SU-DHL-6 (cell line): ENCODE measurements at regions not wholly inside any gene's neighbourhood (a gene's known extent, or its start where the extent isn't known, plus 50 kb on each side); places are given as distances from the start of the nearest gene placed in this dataset.

Source experiments
- H2AFZ ChIP-seq: fragments of 200-600 bp; sonication (generic); 2 replicates; pipeline ENCODE4 v1.6.1; 2014; ENCODE audit warnings: low read depth, mild to moderate bottlenecking, moderate library complexity, mixed read lengths, antibody characterized with exemption, low read length; ENCODE audit not compliant: severe bottlenecking
- H3F3A ChIP-seq: fragments of 200-600 bp; shearing (Covaris generic); 2 replicates; pipeline ENCODE4 v1.6.0; 2016; ENCODE audit warnings: antibody characterized with exemption, mild to moderate bottlenecking; ENCODE audit not compliant: insufficient read depth
- H3K27ac ChIP-seq: fragments of 200-600 bp; sonication (generic); 2 replicates; pipeline ENCODE4 v1.5.1; 2016; ENCODE audit warnings: low read depth, mild to moderate bottlenecking, low read length, moderate library complexity, mixed read lengths
- H3K27me3 ChIP-seq: fragments of 200-600 bp; sonication (generic), shearing (Covaris generic); 2 replicates; pipeline ENCODE4 v1.6.0; 2014; ENCODE audit warnings: mild to moderate bottlenecking, low read length
- H3K36me3 ChIP-seq: fragments of 200-600 bp; sonication (generic); 2 replicates; pipeline ENCODE4 v1.6.1; 2014; ENCODE audit warnings: mild to moderate bottlenecking, low read length, mixed read lengths
- H3K4me2 ChIP-seq: fragments of 300-600, 200-600 bp; shearing (Covaris generic), sonication (generic); 2 replicates; pipeline ENCODE4 v1.6.0; 2014; ENCODE audit warnings: low read length, low read depth, mild to moderate bottlenecking; ENCODE audit not compliant: poor library complexity, severe bottlenecking
- H3K4me3 ChIP-seq: fragments of 200-600 bp; sonication (generic); 2 replicates; pipeline ENCODE4 v1.5.1; 2014; ENCODE audit warnings: antibody characterized with exemption, low read length, mild to moderate bottlenecking, mixed read lengths; ENCODE audit not compliant: insufficient read depth, poor library complexity, severe bottlenecking
- H3K79me2 ChIP-seq: fragments of 200-600 bp; sonication (generic); 2 replicates; pipeline ENCODE4 v1.6.1; 2014; ENCODE audit warnings: mild to moderate bottlenecking, low read length, moderate library complexity; ENCODE audit not compliant: insufficient read depth
- H3K9ac ChIP-seq: fragments of 200-600 bp; sonication (generic); 2 replicates; pipeline ENCODE4 v1.7.0; 2014; ENCODE audit warnings: mild to moderate bottlenecking, low read length
- H3K9me2 ChIP-seq: fragments of 200-600 bp; sonication (generic); replicated peaks from 2 replicates; pipeline ENCODE4 v1.6.1; 2014; ENCODE audit warnings: low read length; ENCODE audit not compliant: insufficient read depth
- H3K9me3 ChIP-seq: fragments of 200-600 bp; sonication (generic); 2 replicates; pipeline ENCODE4 v1.6.1; 2014; ENCODE audit warnings: low read length, mixed read lengths; ENCODE audit not compliant: insufficient read depth
- H4K20me1 ChIP-seq: fragments of 200-600 bp; sonication (generic); 2 replicates; pipeline ENCODE4 v1.6.1; 2014; ENCODE audit warnings: low read depth, mild to moderate bottlenecking, antibody characterized with exemption, low read length, moderate library complexity, mixed read lengths
- EZH2phosphoT487 ChIP-seq: fragments of 200-600 bp; sonication (generic), shearing (Covaris generic); conservative IDR thresholded peaks from 2 replicates; pipeline ENCODE4 v1.6.1; 2018; ENCODE audit warnings: mild to moderate bottlenecking, antibody characterized with exemption, low read length, moderate library complexity, mixed read lengths
- TF ChIP-seq, protein P1 (sequence below): fragments of 200-600 bp; sonication (generic); IDR thresholded peaks from one replicate; pipeline ENCODE4 v1.5.1; 2017; ENCODE audit warnings: antibody characterized with exemption, mild to moderate bottlenecking, low read length, moderate library complexity; ENCODE audit not compliant: insufficient read depth, poor library complexity, severe bottlenecking

DNA sequence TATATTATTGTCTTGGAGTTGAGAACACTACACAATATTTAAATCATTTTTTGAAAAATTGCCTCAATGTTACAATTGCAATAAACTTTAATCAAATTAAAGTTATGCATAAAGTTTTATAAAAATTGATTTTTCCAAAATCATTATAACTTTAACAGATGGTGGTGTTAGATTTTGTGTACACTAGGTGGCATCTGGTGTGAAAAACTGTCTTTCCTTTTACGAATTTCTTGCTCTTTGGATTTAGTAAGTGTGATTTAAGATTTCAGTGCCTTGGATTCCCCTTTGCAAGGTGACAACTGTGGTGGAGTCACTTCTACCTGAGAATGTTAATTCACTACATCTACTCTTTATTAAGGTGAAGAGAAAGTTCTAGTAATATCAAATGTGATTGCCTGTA is 91.6 kb downstream of the AREG start:
- Histone ChIP-seq H2AFZ (no peak overlapping the region), H3K4me3 (no peak overlapping the region), H3F3A (no peaks in the 10 kb centered on the region), H3K4me2 (no peak overlapping the region), H3K9me2 (no peaks in the 10 kb centered on the region), H4K20me1 (no peaks in the 10 kb centered on the region), H3K36me3 (no peaks in the 10 kb centered on the region), H3K27me3 (no peaks in the 10 kb centered on the region), H3K79me2 (no peaks in the 10 kb centered on the region), H3K27ac (no peak overlapping the region), H3K9me3 (no peaks in the 10 kb centered on the region), H3K9ac (no peak overlapping the region)
- TF ChIP-seq EZH2phosphoT487 = no peak
- TF ChIP-seq, protein P1, sequence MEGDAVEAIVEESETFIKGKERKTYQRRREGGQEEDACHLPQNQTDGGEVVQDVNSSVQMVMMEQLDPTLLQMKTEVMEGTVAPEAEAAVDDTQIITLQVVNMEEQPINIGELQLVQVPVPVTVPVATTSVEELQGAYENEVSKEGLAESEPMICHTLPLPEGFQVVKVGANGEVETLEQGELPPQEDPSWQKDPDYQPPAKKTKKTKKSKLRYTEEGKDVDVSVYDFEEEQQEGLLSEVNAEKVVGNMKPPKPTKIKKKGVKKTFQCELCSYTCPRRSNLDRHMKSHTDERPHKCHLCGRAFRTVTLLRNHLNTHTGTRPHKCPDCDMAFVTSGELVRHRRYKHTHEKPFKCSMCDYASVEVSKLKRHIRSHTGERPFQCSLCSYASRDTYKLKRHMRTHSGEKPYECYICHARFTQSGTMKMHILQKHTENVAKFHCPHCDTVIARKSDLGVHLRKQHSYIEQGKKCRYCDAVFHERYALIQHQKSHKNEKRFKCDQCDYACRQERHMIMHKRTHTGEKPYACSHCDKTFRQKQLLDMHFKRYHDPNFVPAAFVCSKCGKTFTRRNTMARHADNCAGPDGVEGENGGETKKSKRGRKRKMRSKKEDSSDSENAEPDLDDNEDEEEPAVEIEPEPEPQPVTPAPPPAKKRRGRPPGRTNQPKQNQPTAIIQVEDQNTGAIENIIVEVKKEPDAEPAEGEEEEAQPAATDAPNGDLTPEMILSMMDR = no peak

DNA sequence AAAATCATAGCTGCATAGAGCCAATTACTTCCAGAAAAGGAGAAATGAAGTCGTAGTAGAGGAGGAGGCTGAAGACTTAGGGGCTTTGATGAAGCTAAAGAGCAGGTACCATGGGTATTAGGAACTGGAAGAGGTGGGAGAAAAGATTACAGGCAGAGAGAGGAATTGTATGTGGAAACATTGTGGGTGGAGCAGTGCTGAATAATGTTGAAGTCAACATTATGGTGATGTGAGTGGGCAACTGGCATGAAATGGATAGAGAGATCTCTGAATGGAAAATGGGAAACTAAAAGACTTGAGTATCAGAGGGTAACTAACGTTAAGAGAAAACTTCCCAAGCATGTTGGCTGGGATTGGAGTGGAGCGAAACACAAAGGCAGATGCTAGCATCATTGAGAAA is 92.5 kb downstream of the AREG start:
- no peaks in the 10 kb centered on the region for H3K79me2 ChIP-seq
- H3K27me3 ChIP-seq = no peaks in the 10 kb centered on the region
- no peak overlapping the region for H3K4me2 ChIP-seq
- no peaks in the 10 kb centered on the region for H3F3A ChIP-seq
- no peak overlapping the region for H3K4me3 ChIP-seq
- H4K20me1 ChIP-seq = no peaks in the 10 kb centered on the region
- H3K9ac ChIP-seq = no peak overlapping the region
- H3K9me3 ChIP-seq = no peaks in the 10 kb centered on the region
- no peak overlapping the region for H2AFZ ChIP-seq
- H3K9me2 ChIP-seq = no peaks in the 10 kb centered on the region
- no peak overlapping the region for H3K27ac ChIP-seq
- no peaks in the 10 kb centered on the region for H3K36me3 ChIP-seq
- TF ChIP-seq, protein P1 = no peak
- no peak for TF ChIP-seq EZH2phosphoT487

DNA sequence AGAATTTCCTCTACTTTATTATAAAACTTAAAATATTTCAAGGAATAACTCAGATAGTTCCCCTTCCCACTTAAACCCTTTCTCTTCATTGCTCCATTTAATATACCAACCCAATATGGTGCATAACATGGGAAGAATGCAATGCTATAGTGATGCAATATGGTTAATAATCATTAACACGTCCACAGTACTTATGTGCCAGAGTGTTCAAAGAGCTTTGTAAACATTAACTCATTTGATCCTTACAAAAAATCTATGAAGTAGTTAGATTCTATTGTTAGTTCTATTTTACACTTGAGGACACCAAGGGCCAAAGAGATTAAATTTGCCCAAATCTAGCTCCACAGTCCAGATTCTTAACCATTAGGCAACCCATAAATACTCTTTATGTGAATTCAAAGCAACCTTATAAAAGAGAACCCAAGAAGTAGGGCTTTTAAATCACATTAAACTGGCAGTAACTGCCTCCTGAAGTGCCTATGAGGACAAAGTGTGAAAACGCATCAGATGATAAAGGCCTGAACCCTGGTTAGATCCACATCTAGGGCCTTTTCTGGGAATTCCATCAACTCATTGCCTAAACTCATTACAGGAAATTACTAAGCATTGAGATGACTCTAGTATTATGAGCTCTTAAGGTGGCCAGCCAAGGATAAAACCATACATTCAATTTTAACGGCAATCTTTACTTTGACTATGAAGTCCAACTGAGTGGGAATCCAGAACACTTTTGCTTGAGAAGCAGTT is 94.3 kb downstream of the AREG start:
- H3K27me3 ChIP-seq = no peaks in the 10 kb centered on the region
- no peak overlapping the region for H3K9ac ChIP-seq
- no peaks in the 10 kb centered on the region for H3F3A ChIP-seq
- H4K20me1 ChIP-seq = no peaks in the 10 kb centered on the region
- no peak overlapping the region for H3K27ac ChIP-seq
- H3K4me2 ChIP-seq = no peak overlapping the region
- H3K9me3 ChIP-seq = no peaks in the 10 kb centered on the region
- no peak overlapping the region for H3K4me3 ChIP-seq
- H3K36me3 ChIP-seq = no peaks in the 10 kb centered on the region
- no peak overlapping the region for H2AFZ ChIP-seq
- H3K79me2 ChIP-seq = no peaks in the 10 kb centered on the region
- no peaks in the 10 kb centered on the region for H3K9me2 ChIP-seq
- TF ChIP-seq, protein P1 = no peak
- no peak for TF ChIP-seq EZH2phosphoT487
